Endothelial cell of umbilical vein (primary cell): ENCODE measurements at regions not wholly inside any gene's neighbourhood (a gene's known extent, or its start where the extent isn't known, plus 50 kb on each side); places are given as distances from the start of the nearest gene placed in this dataset.

Experiments used
- BruUV-seq: library from RNA; stranded (reverse); fragments of 400-500 nt; replicated peaks from 2 replicates; lab custom pipeline; 2021; lab: Mats Ljungman, UMichigan
- CTCF ChIA-PET: fragments of 300-600, 350-600 bp; sonication (Branson Sonifier 250); formaldehyde crosslinking; loops from one replicate; lab custom pipeline; 2021; ENCODE audit warnings: antibody characterized with exemption, inconsistent platforms; lab: Charles Lee
- POLR2A ChIA-PET: fragments of 300-600, 350-600 bp; sonication (Branson Sonifier 250); formaldehyde crosslinking; loops from one replicate; lab custom pipeline; 2021; ENCODE audit warnings: antibody characterized with exemption, inconsistent platforms; lab: Charles Lee
- DNase-seq: peaks from one replicate; pipeline ENCODE4 v3.0.0-alpha.2; 2011; ENCODE audit warnings: low read depth, low spot score
- FAIRE-seq: peaks from 2 replicates; lab custom pipeline; 2011; peaks lifted over from hg19 to GRCh38; lab: Jason Lieb, UNC
- H2AFZ ChIP-seq: 2 replicates; pipeline ENCODE4 v1.6.0; 2012; ENCODE audit warnings: low read depth, low read length, control low read depth, inconsistent platforms
- H3K27ac ChIP-seq: 2 replicates; pipeline ENCODE4 v1.5.1; 2011; ENCODE audit warnings: low read depth, mild to moderate bottlenecking, control low read depth, low read length, moderate library complexity; ENCODE audit not compliant: insufficient read depth
- H3K27me3 ChIP-seq, 2 experiments: 2 replicates each; pipeline versions ENCODE4 v1.6.0 to v1.6.1; 2011; ENCODE audit warnings: low read length in 2 of 2, mixed read lengths in 1 of 2; ENCODE audit not compliant: control insufficient read depth in 2 of 2, insufficient read depth in 2 of 2
- H3K36me3 ChIP-seq, 2 experiments: 2 replicates in 1 of 2; 3 replicates in 1 of 2; pipeline ENCODE4 v1.5.1; 2011; ENCODE audit warnings: low read length in 2 of 2, mild to moderate bottlenecking in 1 of 2, moderate library complexity in 1 of 2; ENCODE audit not compliant: control insufficient read depth in 2 of 2, insufficient read depth in 2 of 2; ENCODE audit errors: extremely low read depth in 1 of 2
- H3K4me1 ChIP-seq: 3 replicates; pipeline ENCODE4 v1.5.1; 2011; ENCODE audit warnings: mild to moderate bottlenecking, low read length; ENCODE audit not compliant: control insufficient read depth, insufficient read depth; ENCODE audit errors: extremely low read depth
- H3K4me2 ChIP-seq: 2 replicates; pipeline ENCODE4 v1.6.1; 2011; ENCODE audit warnings: low read length, control low read depth, mixed read lengths; ENCODE audit not compliant: insufficient read depth
- H3K4me3 ChIP-seq, 3 experiments: fragments of 200-600 bp in 1 of 3; sonication (generic), shearing (Covaris generic) in 1 of 3; replicated peaks in 1 of 3; 2 replicates each; pipeline ENCODE4 v1.5.1; 2011 to 2016; ENCODE audit warnings: control low read depth in 3 of 3, low read length in 3 of 3, mild to moderate bottlenecking in 2 of 3, inconsistent platforms in 1 of 3, low read depth in 1 of 3, moderate library complexity in 1 of 3; ENCODE audit not compliant: insufficient read depth in 1 of 3
- H3K79me2 ChIP-seq: 2 replicates; pipeline ENCODE4 v1.6.0; 2012; ENCODE audit warnings: low read length, inconsistent platforms; ENCODE audit not compliant: control insufficient read depth, insufficient read depth
- H3K9ac ChIP-seq: replicated peaks from 2 replicates; pipeline ENCODE3; 2011; ENCODE audit warnings: low read length, control low read depth; ENCODE audit not compliant: insufficient read depth; ENCODE audit errors: extremely low read depth
- H3K9me1 ChIP-seq: replicated peaks from 3 replicates; pipeline ENCODE4 v1.6.0; 2011; ENCODE audit warnings: mild to moderate bottlenecking, low read length; ENCODE audit not compliant: control insufficient read depth, insufficient read depth; ENCODE audit errors: extremely low read depth
- H3K9me3 ChIP-seq: replicated peaks from 2 replicates; pipeline ENCODE4 v1.5.1; 2012; ENCODE audit warnings: low read length, inconsistent platforms; ENCODE audit not compliant: control insufficient read depth, insufficient read depth
- H4K20me1 ChIP-seq: replicated peaks from 2 replicates; pipeline ENCODE3; 2011; ENCODE audit warnings: mild to moderate bottlenecking, low read length; ENCODE audit not compliant: control insufficient read depth, insufficient read depth; ENCODE audit errors: extremely low read depth
- CTCF ChIP-seq, 2 donors: IDR thresholded peaks; 1 replicate in 1 of 2; 2 replicates in 1 of 2; pipeline ENCODE4 v1.5.1; 2011; ENCODE audit warnings: low read length in 2 of 2, mild to moderate bottlenecking in 2 of 2, moderate library complexity in 2 of 2, control low read depth in 1 of 2, inconsistent platforms in 1 of 2, low read depth in 1 of 2; ENCODE audit not compliant: insufficient read depth in 1 of 2; ENCODE audit errors: extremely low read depth in 1 of 2
- EZH2 ChIP-seq: IDR thresholded peaks from 2 replicates; pipeline ENCODE4 v1.6.1; 2012; ENCODE audit warnings: borderline replicate concordance, low read depth, mild to moderate bottlenecking, moderate library complexity, low read length, inconsistent platforms; ENCODE audit not compliant: severe bottlenecking
- FOS ChIP-seq: IDR thresholded peaks from 2 replicates; pipeline ENCODE4 v1.6.1; 2011; ENCODE audit warnings: mild to moderate bottlenecking, low read length, moderate library complexity, borderline replicate concordance; ENCODE audit not compliant: insufficient read depth
- GATA2 ChIP-seq: IDR thresholded peaks from 2 replicates; pipeline ENCODE4 v1.7.0; 2011; ENCODE audit warnings: low read depth, mild to moderate bottlenecking, moderate library complexity, mixed read lengths, low read length; ENCODE audit not compliant: insufficient read length, insufficient read depth
- JUN ChIP-seq: IDR thresholded peaks from 2 replicates; pipeline ENCODE4 v1.6.1; 2011; ENCODE audit warnings: borderline replicate concordance, low read depth; ENCODE audit not compliant: insufficient read length, insufficient read depth
- MAX ChIP-seq: IDR thresholded peaks from 2 replicates; pipeline ENCODE4 v1.6.1; 2011; ENCODE audit not compliant: insufficient read depth, insufficient read length
- MYC ChIP-seq: IDR thresholded peaks from one replicate; pipeline ENCODE4 v1.6.1; 2011; ENCODE audit warnings: mild to moderate bottlenecking, low read depth, low read length
- POLR2A ChIP-seq: IDR thresholded peaks from 2 replicates; pipeline ENCODE4 v1.6.1; 2012; ENCODE audit warnings: low read depth, mild to moderate bottlenecking, control low read depth, low read length
- POLR2AphosphoS5 ChIP-seq: IDR thresholded peaks from 2 replicates; pipeline ENCODE4 v1.6.1; 2012; ENCODE audit warnings: low read depth, mild to moderate bottlenecking, control low read depth, low read length, moderate library complexity; ENCODE audit not compliant: insufficient read depth
- dilution Hi-C: fragments of 300-500 bp; cut with MboI; formaldehyde crosslinking; loops from one replicate; pipeline ENCODE4 v1.15.0; 2019; ENCODE audit warnings: low sequenced_read_pairs; ENCODE audit not compliant: extremely low pct_ligation_motif_present
- intact Hi-C: fragments of 100-400 bp; cut with micrococcal nuclease; formaldehyde crosslinking; loops from one replicate; pipeline ENCODE4 v1.10.0; 2022

- no peaks in the 10 kb centered on the region for H4K20me1 ChIP-seq
- no peak for TF ChIP-seq GATA2
- TF ChIP-seq POLR2A: no peak
- TF ChIP-seq CTCF (IDR thresholded peaks at IDR 0.05; ENCODE audit: extremely low read depth in 1 of 2, insufficient read depth in 1 of 2, low read depth in 1 of 2, low read length in 2 of 2): no peak
- TF ChIP-seq MAX: no peak
- no peak for TF ChIP-seq POLR2AphosphoS5
- TF ChIP-seq MYC: no peak
- TF ChIP-seq EZH2: no peak
- TF ChIP-seq JUN: no peak
- no peak for TF ChIP-seq FOS
- ChIA-PET CTCF (no interaction called here), POLR2A (no interaction called here)
- no peaks in the 10 kb centered on the region for H3K9me1 ChIP-seq
- no peak overlapping the region for H3K4me3 ChIP-seq
- peaks cover 9 to 16% of the 10 kb centered on the region in 2 experiments for H3K27me3 ChIP-seq
- H3K4me1 ChIP-seq: no peaks in the 10 kb centered on the region
- FAIRE-seq: no peak
- no peak for DNase-seq
- BruUV-seq: no TSS peak
- no peak overlapping the region for H3K4me2 ChIP-seq
- no peak overlapping the region for H3K27ac ChIP-seq
- H3K9me3 ChIP-seq: no peaks in the 10 kb centered on the region
- intact Hi-C loops: no loop called here
- no peaks in the 10 kb centered on the region for H3K79me2 ChIP-seq
- no peak overlapping the region for H2AFZ ChIP-seq
- no peak overlapping the region for H3K9ac ChIP-seq
- dilution Hi-C loops: no loop called here
- H3K36me3 ChIP-seq: no peaks in the 10 kb centered on the region
These were observed 62.5 kb upstream of the FOXE1 start for GRCh38 chr9:97790542-97790941.
